ENCODE measurements at regions not wholly inside any gene's neighbourhood (a gene's known extent, or its start where the extent isn't known, plus 50 kb on each side); places are given as distances from the start of the nearest gene placed in this dataset.

- in situ Hi-C loops (cut with HindIII; ENCODE audit: low sequenced_read_pairs) = no loop called here
- no peak for DNase-seq (ENCODE audit: low read depth)
Measured at GRCh38 chr1:166698771-166699170, 140.5 kb upstream of the POGK start.

GRCh38 chr1:166699613-166700012 lies 139.7 kb upstream of the POGK start:
- in situ Hi-C loops (cut with HindIII; ENCODE audit: low sequenced_read_pairs) = no loop called here
- no peak for DNase-seq (ENCODE audit: low read depth)
- H3K4me3 ChIP-seq (ENCODE audit: low read depth, low read length) = no peak overlapping the region
- TF ChIP-seq, protein P1, sequence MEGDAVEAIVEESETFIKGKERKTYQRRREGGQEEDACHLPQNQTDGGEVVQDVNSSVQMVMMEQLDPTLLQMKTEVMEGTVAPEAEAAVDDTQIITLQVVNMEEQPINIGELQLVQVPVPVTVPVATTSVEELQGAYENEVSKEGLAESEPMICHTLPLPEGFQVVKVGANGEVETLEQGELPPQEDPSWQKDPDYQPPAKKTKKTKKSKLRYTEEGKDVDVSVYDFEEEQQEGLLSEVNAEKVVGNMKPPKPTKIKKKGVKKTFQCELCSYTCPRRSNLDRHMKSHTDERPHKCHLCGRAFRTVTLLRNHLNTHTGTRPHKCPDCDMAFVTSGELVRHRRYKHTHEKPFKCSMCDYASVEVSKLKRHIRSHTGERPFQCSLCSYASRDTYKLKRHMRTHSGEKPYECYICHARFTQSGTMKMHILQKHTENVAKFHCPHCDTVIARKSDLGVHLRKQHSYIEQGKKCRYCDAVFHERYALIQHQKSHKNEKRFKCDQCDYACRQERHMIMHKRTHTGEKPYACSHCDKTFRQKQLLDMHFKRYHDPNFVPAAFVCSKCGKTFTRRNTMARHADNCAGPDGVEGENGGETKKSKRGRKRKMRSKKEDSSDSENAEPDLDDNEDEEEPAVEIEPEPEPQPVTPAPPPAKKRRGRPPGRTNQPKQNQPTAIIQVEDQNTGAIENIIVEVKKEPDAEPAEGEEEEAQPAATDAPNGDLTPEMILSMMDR (IDR thresholded peaks at IDR 0.05; ENCODE audit: low read depth, low read length, missing control alignments) = no peak

More at GRCh38 chr1:166698771-166699170, 140.5 kb upstream of the POGK start:
- no peak overlapping the region for H3K4me3 ChIP-seq (ENCODE audit: low read depth, low read length)
- TF ChIP-seq, protein P1 (IDR thresholded peaks at IDR 0.05; ENCODE audit: low read depth, low read length, missing control alignments) = no peak

- TF ChIP-seq, protein P1 (IDR thresholded peaks at IDR 0.05; ENCODE audit: low read depth, low read length, missing control alignments) = no peak
- in situ Hi-C loops (cut with HindIII; ENCODE audit: low sequenced_read_pairs) = no loop called here
Measured at GRCh38 chr1:166700696-166701095, 138.6 kb upstream of the POGK start.

DNA sequence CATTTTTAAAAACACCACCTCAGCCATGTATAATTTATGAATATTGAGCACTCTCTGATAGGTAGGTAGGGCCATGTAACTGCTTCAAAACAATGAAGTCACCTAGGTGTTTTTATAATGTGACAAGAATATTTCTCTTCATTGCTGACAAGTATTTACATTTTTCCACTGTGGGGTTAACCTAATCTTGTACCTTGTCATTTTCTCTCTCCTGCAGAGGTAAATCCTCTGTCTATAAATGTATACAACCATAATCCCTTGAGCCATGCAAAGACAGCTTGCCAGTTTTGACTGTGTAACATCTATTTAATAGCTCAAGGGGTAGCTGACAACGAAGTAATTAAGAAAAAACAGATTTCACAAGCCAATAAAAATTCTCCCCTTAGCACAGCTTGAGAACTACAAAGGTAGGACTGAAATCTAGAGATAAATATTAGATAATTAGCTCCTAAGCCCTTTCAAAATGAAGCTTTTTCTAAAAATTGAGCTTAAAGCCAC lies 137.6 kb upstream of the POGK start:
- in situ Hi-C loops (cut with HindIII; ENCODE audit: low sequenced_read_pairs) = no loop called here
- DNase-seq (ENCODE audit: low read depth) = no peak
- TF ChIP-seq, protein P1 (IDR thresholded peaks at IDR 0.05; ENCODE audit: low read depth, low read length, missing control alignments) = no peak
- no peak overlapping the region for H3K4me3 ChIP-seq (ENCODE audit: low read depth, low read length)

More at GRCh38 chr1:166700696-166701095, 138.6 kb upstream of the POGK start:
- DNase-seq (ENCODE audit: low read depth) = no peak
- no peak overlapping the region for H3K4me3 ChIP-seq (ENCODE audit: low read depth, low read length)

GRCh38 chr1:166703141-166703540 lies 136.1 kb upstream of the POGK start:
- TF ChIP-seq, protein P1 (IDR thresholded peaks at IDR 0.05; ENCODE audit: low read depth, low read length, missing control alignments) = no peak
- in situ Hi-C loops (cut with HindIII; ENCODE audit: low sequenced_read_pairs) = no loop called here
- H3K4me3 ChIP-seq (ENCODE audit: low read depth, low read length) = no peak overlapping the region
- DNase-seq (ENCODE audit: low read depth) = no peak

GRCh38 chr1:166703726-166704462 lies 135.4 kb upstream of the POGK start:
- TF ChIP-seq, protein P1 (IDR thresholded peaks at IDR 0.05; ENCODE audit: low read depth, low read length, missing control alignments) = no peak
- in situ Hi-C loops (cut with HindIII; ENCODE audit: low sequenced_read_pairs) = no loop called here
- DNase-seq (ENCODE audit: low read depth) = no peak
- H3K4me3 ChIP-seq (ENCODE audit: low read depth, low read length) = no peak overlapping the region
